ENCODE measurements at regions not wholly inside any gene's neighbourhood (a gene's known extent, or its start where the extent isn't known, plus 50 kb on each side); places are given as distances from the start of the nearest gene placed in this dataset.
"Not testable (repeated sequence)": the region's sequence is repeated elsewhere in the genome, so short reads cannot be mapped to it uniquely, and the experiment has no call there.

GRCh38 chr22:45077826-45078334 is 68.1 kb upstream of the PHF21B start:
- H3K27me3 ChIP-seq (ENCODE audit: control insufficient read depth in 5 of 5, insufficient read depth in 4 of 5, low read length in 5 of 5): peaks cover 21 to 57% (median 46%) of the 10 kb centered on the region in 5 donors
- no peaks in the 10 kb centered on the region for H3K36me3 ChIP-seq (ENCODE audit: control insufficient read depth in 5 of 5, insufficient read depth in 5 of 5, low read length in 5 of 5)
- H3K9ac ChIP-seq (ENCODE audit: low read length in 5 of 5): no peak overlapping the region
- no peaks in the 10 kb centered on the region for H3K4me1 ChIP-seq (ENCODE audit: control insufficient read depth in 5 of 5, insufficient read depth in 5 of 5, low read length in 5 of 5)
- H3K9me3 ChIP-seq (ENCODE audit: control insufficient read depth in 5 of 5, low read length in 5 of 5): no peaks in the 10 kb centered on the region
- H3K4me3 ChIP-seq (ENCODE audit: low read depth in 1 of 5, low read length in 5 of 5): no peak overlapping the region
- no peak overlapping the region for H3K27ac ChIP-seq (ENCODE audit: low read depth, low read length)

- Histone ChIP-seq H3K9me3 (ENCODE audit: control insufficient read depth in 5 of 5, low read length in 5 of 5) (no peaks in the 10 kb centered on the region), H3K27ac (ENCODE audit: low read depth, low read length) (no peak overlapping the region), H3K9ac (ENCODE audit: low read length in 5 of 5) (no peak overlapping the region), H3K4me3 (ENCODE audit: low read depth in 1 of 5, low read length in 5 of 5) (no peak overlapping the region), H3K27me3 (ENCODE audit: control insufficient read depth in 5 of 5, insufficient read depth in 4 of 5, low read length in 5 of 5) (peaks cover 17 to 31% (median 22%) of the 10 kb centered on the region in 5 donors), H3K4me1 (ENCODE audit: control insufficient read depth in 5 of 5, insufficient read depth in 5 of 5, low read length in 5 of 5) (no peaks in the 10 kb centered on the region), H3K36me3 (ENCODE audit: control insufficient read depth in 5 of 5, insufficient read depth in 5 of 5, low read length in 5 of 5) (no peaks in the 10 kb centered on the region)
Observed at GRCh38 chr22:45082795-45083194, 73.0 kb upstream of the PHF21B start.

GRCh38 chr22:45083659-45084305 is 74.0 kb upstream of the PHF21B start:
- no peaks in the 10 kb centered on the region for H3K4me1 ChIP-seq (ENCODE audit: control insufficient read depth in 5 of 5, insufficient read depth in 5 of 5, low read length in 5 of 5)
- H3K27ac ChIP-seq (ENCODE audit: low read depth, low read length): no peak overlapping the region
- H3K4me3 ChIP-seq (ENCODE audit: low read depth in 1 of 5, low read length in 5 of 5): no peak overlapping the region
- no peak overlapping the region for H3K9ac ChIP-seq (ENCODE audit: low read length in 5 of 5)
- no peaks in the 10 kb centered on the region for H3K36me3 ChIP-seq (ENCODE audit: control insufficient read depth in 5 of 5, insufficient read depth in 5 of 5, low read length in 5 of 5)
- no peaks in the 10 kb centered on the region for H3K9me3 ChIP-seq (ENCODE audit: control insufficient read depth in 5 of 5, low read length in 5 of 5)
- peaks cover 7 to 22% (median 16%) of the 10 kb centered on the region in 5 donors for H3K27me3 ChIP-seq (ENCODE audit: control insufficient read depth in 5 of 5, insufficient read depth in 4 of 5, low read length in 5 of 5)

- H3K27ac ChIP-seq (ENCODE audit: low read depth, low read length): no peak overlapping the region
- no peak overlapping the region for H3K9ac ChIP-seq (ENCODE audit: low read length in 5 of 5)
- no peaks in the 10 kb centered on the region for H3K4me1 ChIP-seq (ENCODE audit: control insufficient read depth in 5 of 5, insufficient read depth in 5 of 5, low read length in 5 of 5)
- H3K36me3 ChIP-seq (ENCODE audit: control insufficient read depth in 5 of 5, insufficient read depth in 5 of 5, low read length in 5 of 5): no peaks in the 10 kb centered on the region
- H3K4me3 ChIP-seq (ENCODE audit: low read depth in 1 of 5, low read length in 5 of 5): no peak overlapping the region
- H3K27me3 ChIP-seq (ENCODE audit: control insufficient read depth in 5 of 5, insufficient read depth in 4 of 5, low read length in 5 of 5): peaks cover 7 to 22% (median 16%) of the 10 kb centered on the region in 5 donors
- H3K9me3 ChIP-seq (ENCODE audit: control insufficient read depth in 5 of 5, low read length in 5 of 5): no peaks in the 10 kb centered on the region
Observed at GRCh38 chr22:45084400-45084920, 74.7 kb upstream of the PHF21B start.

- H3K9me3 ChIP-seq (ENCODE audit: control insufficient read depth in 5 of 5, low read length in 5 of 5): peaks cover 0 to 6% (median 6%) of the 10 kb centered on the region in 5 donors
- H3K4me1 ChIP-seq (ENCODE audit: control insufficient read depth in 5 of 5, insufficient read depth in 5 of 5, low read length in 5 of 5): no peaks in the 10 kb centered on the region
- H3K9ac ChIP-seq (ENCODE audit: low read length in 5 of 5): no peak overlapping the region
- peaks cover 3 to 20% (median 9%) of the 10 kb centered on the region in 5 donors for H3K27me3 ChIP-seq (ENCODE audit: control insufficient read depth in 5 of 5, insufficient read depth in 4 of 5, low read length in 5 of 5)
- no peak overlapping the region for H3K27ac ChIP-seq (ENCODE audit: low read depth, low read length)
- H3K4me3 ChIP-seq (ENCODE audit: low read depth in 1 of 5, low read length in 5 of 5): no peak overlapping the region
- no peaks in the 10 kb centered on the region for H3K36me3 ChIP-seq (ENCODE audit: control insufficient read depth in 5 of 5, insufficient read depth in 5 of 5, low read length in 5 of 5)
Observed at GRCh38 chr22:45087802-45088201, 75.9 kb upstream of the NUP50 start.

- H3K9me3 ChIP-seq (ENCODE audit: control insufficient read depth in 5 of 5, low read length in 5 of 5): peaks cover 0 to 11% (median 6%) of the 10 kb centered on the region in 5 donors
- no peak overlapping the region for H3K4me3 ChIP-seq (ENCODE audit: low read depth in 1 of 5, low read length in 5 of 5)
- H3K36me3 ChIP-seq (ENCODE audit: control insufficient read depth in 5 of 5, insufficient read depth in 5 of 5, low read length in 5 of 5): no peaks in the 10 kb centered on the region
- H3K27me3 ChIP-seq (ENCODE audit: control insufficient read depth in 5 of 5, insufficient read depth in 4 of 5, low read length in 5 of 5): peaks cover 4 to 19% (median 7%) of the 10 kb centered on the region in 5 donors
- no peak overlapping the region for H3K27ac ChIP-seq (ENCODE audit: low read depth, low read length)
- no peaks in the 10 kb centered on the region for H3K4me1 ChIP-seq (ENCODE audit: control insufficient read depth in 5 of 5, insufficient read depth in 5 of 5, low read length in 5 of 5)
- no peak overlapping the region for H3K9ac ChIP-seq (ENCODE audit: low read length in 5 of 5)
Observed at GRCh38 chr22:45088576-45088975, 75.1 kb upstream of the NUP50 start.

- Histone ChIP-seq H3K27me3 (ENCODE audit: control insufficient read depth in 5 of 5, insufficient read depth in 4 of 5, low read length in 5 of 5) (peaks cover 5 to 23% (median 14%) of the 10 kb centered on the region in 5 donors), H3K27ac (ENCODE audit: low read depth, low read length) (no peak overlapping the region), H3K9ac (ENCODE audit: low read length in 5 of 5) (no peak overlapping the region), H3K4me1 (ENCODE audit: control insufficient read depth in 5 of 5, insufficient read depth in 5 of 5, low read length in 5 of 5) (no peaks in the 10 kb centered on the region), H3K4me3 (ENCODE audit: low read depth in 1 of 5, low read length in 5 of 5) (no peak overlapping the region), H3K36me3 (ENCODE audit: control insufficient read depth in 5 of 5, insufficient read depth in 5 of 5, low read length in 5 of 5) (no peaks in the 10 kb centered on the region), H3K9me3 (ENCODE audit: control insufficient read depth in 5 of 5, low read length in 5 of 5) (peaks cover 0 to 11% (median 6%) of the 10 kb centered on the region in 5 donors)
Observed at GRCh38 chr22:45090497-45090910, 73.2 kb upstream of the NUP50 start.

GRCh38 chr22:45091254-45091854 is 72.4 kb upstream of the NUP50 start:
- H3K9ac ChIP-seq (ENCODE audit: low read length in 5 of 5): no peak overlapping the region
- H3K4me1 ChIP-seq (ENCODE audit: control insufficient read depth in 5 of 5, insufficient read depth in 5 of 5, low read length in 5 of 5): peaks cover 0 to 3% (median 0%) of the 10 kb centered on the region in 5 donors
- H3K36me3 ChIP-seq (ENCODE audit: control insufficient read depth in 5 of 5, insufficient read depth in 5 of 5, low read length in 5 of 5): no peaks in the 10 kb centered on the region
- no peak overlapping the region for H3K27ac ChIP-seq (ENCODE audit: low read depth, low read length)
- H3K9me3 ChIP-seq (ENCODE audit: control insufficient read depth in 5 of 5, low read length in 5 of 5): peaks cover 0 to 11% (median 6%) of the 10 kb centered on the region in 5 donors
- peaks cover 5 to 24% (median 17%) of the 10 kb centered on the region in 5 donors for H3K27me3 ChIP-seq (ENCODE audit: control insufficient read depth in 5 of 5, insufficient read depth in 4 of 5, low read length in 5 of 5)
- no peak overlapping the region for H3K4me3 ChIP-seq (ENCODE audit: low read depth in 1 of 5, low read length in 5 of 5)

GRCh38 chr22:45091875-45092274 is 71.8 kb upstream of the NUP50 start:
- not testable (repeated sequence) for H3K9ac ChIP-seq (ENCODE audit: low read length in 5 of 5); H3K27ac ChIP-seq (ENCODE audit: low read depth, low read length); H3K4me1 ChIP-seq (ENCODE audit: control insufficient read depth in 5 of 5, insufficient read depth in 5 of 5, low read length in 5 of 5); H3K36me3 ChIP-seq (ENCODE audit: control insufficient read depth in 5 of 5, insufficient read depth in 5 of 5, low read length in 5 of 5); H3K4me3 ChIP-seq (ENCODE audit: low read depth in 1 of 5, low read length in 5 of 5)
- Histone ChIP-seq H3K27me3 (ENCODE audit: control insufficient read depth in 5 of 5, insufficient read depth in 4 of 5, low read length in 5 of 5) (peaks cover 8 to 24% (median 17%) of the 10 kb centered on the region in 5 donors), H3K9me3 (ENCODE audit: control insufficient read depth in 5 of 5, low read length in 5 of 5) (peaks cover 0 to 11% (median 6%) of the 10 kb centered on the region in 5 donors)

- Histone ChIP-seq H3K27ac (ENCODE audit: low read depth, low read length) (no peak overlapping the region), H3K9ac (ENCODE audit: low read length in 5 of 5) (no peak overlapping the region), H3K36me3 (ENCODE audit: control insufficient read depth in 5 of 5, insufficient read depth in 5 of 5, low read length in 5 of 5) (no peaks in the 10 kb centered on the region), H3K4me3 (ENCODE audit: low read depth in 1 of 5, low read length in 5 of 5) (no peak overlapping the region), H3K27me3 (ENCODE audit: control insufficient read depth in 5 of 5, insufficient read depth in 4 of 5, low read length in 5 of 5) (peaks cover 9 to 28% (median 18%) of the 10 kb centered on the region in 5 donors), H3K4me1 (ENCODE audit: control insufficient read depth in 5 of 5, insufficient read depth in 5 of 5, low read length in 5 of 5) (peaks cover 0 to 3% (median 0%) of the 10 kb centered on the region in 5 donors), H3K9me3 (ENCODE audit: control insufficient read depth in 5 of 5, low read length in 5 of 5) (peaks cover 0 to 11% (median 6%) of the 10 kb centered on the region in 5 donors)
Observed at GRCh38 chr22:45092644-45093043, 71.1 kb upstream of the NUP50 start.
